ENCODE measurements at regions not wholly inside any gene's neighbourhood (a gene's known extent, or its start where the extent isn't known, plus 50 kb on each side); places are given as distances from the start of the nearest gene placed in this dataset.
"Not testable (repeated sequence)": the region's sequence is repeated elsewhere in the genome, so short reads cannot be mapped to it uniquely, and the experiment has no call there.

GRCh38 chr5:119943148-119943547 is 313.8 kb downstream of the FAM170A start:
- H3K36me3 ChIP-seq (ENCODE audit: control insufficient read depth, insufficient read depth, low read length): no peaks in the 10 kb centered on the region
- no peaks in the 10 kb centered on the region for H3K4me1 ChIP-seq (ENCODE audit: control insufficient read depth, insufficient read depth, low read length, poor library complexity, severe bottlenecking)
- no peak overlapping the region for H3K4me3 ChIP-seq (ENCODE audit: extremely low read depth, insufficient read depth, low read length, poor library complexity, severe bottlenecking)
- no peak overlapping the region for H3K27ac ChIP-seq (ENCODE audit: low read depth, low read length, severe bottlenecking)
- H3K9me3 ChIP-seq (ENCODE audit: control insufficient read depth, low read length): no peaks in the 10 kb centered on the region
- 100% methylated on average over 1 of the region's 2 CpGs; no CpG with 5 or more reads in 1 of the 2 experiments for WGBS, 2 experiments (ENCODE audit: insufficient coverage in 2 of 2)

- no peaks in the 10 kb centered on the region for H3K9me3 ChIP-seq (ENCODE audit: control insufficient read depth, low read length)
- no peak overlapping the region for H3K4me3 ChIP-seq (ENCODE audit: extremely low read depth, insufficient read depth, low read length, poor library complexity, severe bottlenecking)
- H3K4me1 ChIP-seq (ENCODE audit: control insufficient read depth, insufficient read depth, low read length, poor library complexity, severe bottlenecking): no peaks in the 10 kb centered on the region
- no peaks in the 10 kb centered on the region for H3K36me3 ChIP-seq (ENCODE audit: control insufficient read depth, insufficient read depth, low read length)
- no peak overlapping the region for H3K27ac ChIP-seq (ENCODE audit: low read depth, low read length, severe bottlenecking)
These were observed 316.3 kb downstream of the FAM170A start for GRCh38 chr5:119945691-119946090.

- no peaks in the 10 kb centered on the region for H3K4me1 ChIP-seq (ENCODE audit: control insufficient read depth, insufficient read depth, low read length, poor library complexity, severe bottlenecking)
- no peaks in the 10 kb centered on the region for H3K9me3 ChIP-seq (ENCODE audit: control insufficient read depth, low read length)
- WGBS, 2 experiments (ENCODE audit: insufficient coverage in 2 of 2): 83% methylated on average over 1 of the region's 1 CpG; no CpG with 5 or more reads in 1 of the 2 experiments
- H3K36me3 ChIP-seq (ENCODE audit: control insufficient read depth, insufficient read depth, low read length): no peaks in the 10 kb centered on the region
- H3K4me3 ChIP-seq (ENCODE audit: extremely low read depth, insufficient read depth, low read length, poor library complexity, severe bottlenecking): no peak overlapping the region
- no peak overlapping the region for H3K27ac ChIP-seq (ENCODE audit: low read depth, low read length, severe bottlenecking)
These were observed 318.8 kb downstream of the FAM170A start for GRCh38 chr5:119948162-119948561.

GRCh38 chr5:119949426-119949999 is 320.2 kb downstream of the FAM170A start:
- Histone ChIP-seq H3K27ac (ENCODE audit: low read depth, low read length, severe bottlenecking) (no peak overlapping the region), H3K4me3 (ENCODE audit: extremely low read depth, insufficient read depth, low read length, poor library complexity, severe bottlenecking) (no peak overlapping the region), H3K9me3 (ENCODE audit: control insufficient read depth, low read length) (no peaks in the 10 kb centered on the region), H3K4me1 (ENCODE audit: control insufficient read depth, insufficient read depth, low read length, poor library complexity, severe bottlenecking) (no peaks in the 10 kb centered on the region), H3K36me3 (ENCODE audit: control insufficient read depth, insufficient read depth, low read length) (no peaks in the 10 kb centered on the region)
- 71 to 100% methylated on average over 1 of the region's 1 CpG for WGBS, 2 experiments (ENCODE audit: insufficient coverage in 2 of 2)

GRCh38 chr5:119951330-119951934 is 322.1 kb downstream of the FAM170A start:
- Histone ChIP-seq H3K27ac (ENCODE audit: low read depth, low read length, severe bottlenecking) (no peak overlapping the region), H3K9me3 (ENCODE audit: control insufficient read depth, low read length) (peaks cover 7% of the 10 kb centered on the region), H3K4me1 (ENCODE audit: control insufficient read depth, insufficient read depth, low read length, poor library complexity, severe bottlenecking) (no peaks in the 10 kb centered on the region), H3K4me3 (ENCODE audit: extremely low read depth, insufficient read depth, low read length, poor library complexity, severe bottlenecking) (no peak overlapping the region), H3K36me3 (ENCODE audit: control insufficient read depth, insufficient read depth, low read length) (no peaks in the 10 kb centered on the region)
- 63 to 89% methylated on average over 1 to 4 of the region's 4 CpGs for WGBS, 2 experiments (ENCODE audit: insufficient coverage in 2 of 2)

- no CpG with 5 or more reads among the region's 1 CpG for WGBS, 2 experiments (ENCODE audit: insufficient coverage in 2 of 2)
- Histone ChIP-seq H3K4me3 (ENCODE audit: extremely low read depth, insufficient read depth, low read length, poor library complexity, severe bottlenecking) (no peak overlapping the region), H3K9me3 (ENCODE audit: control insufficient read depth, low read length) (peaks cover 10% of the 10 kb centered on the region), H3K27ac (ENCODE audit: low read depth, low read length, severe bottlenecking) (no peak overlapping the region), H3K4me1 (ENCODE audit: control insufficient read depth, insufficient read depth, low read length, poor library complexity, severe bottlenecking) (no peaks in the 10 kb centered on the region), H3K36me3 (ENCODE audit: control insufficient read depth, insufficient read depth, low read length) (no peaks in the 10 kb centered on the region)
These were observed 324.1 kb downstream of the FAM170A start for GRCh38 chr5:119953474-119953873.

GRCh38 chr5:119954106-119954505 is 324.7 kb downstream of the FAM170A start:
- H3K4me1 ChIP-seq (ENCODE audit: control insufficient read depth, insufficient read depth, low read length, poor library complexity, severe bottlenecking): no peaks in the 10 kb centered on the region
- H3K4me3 ChIP-seq (ENCODE audit: extremely low read depth, insufficient read depth, low read length, poor library complexity, severe bottlenecking): no peak overlapping the region
- peaks cover 10% of the 10 kb centered on the region for H3K9me3 ChIP-seq (ENCODE audit: control insufficient read depth, low read length)
- H3K27ac ChIP-seq (ENCODE audit: low read depth, low read length, severe bottlenecking): no peak overlapping the region
- H3K36me3 ChIP-seq (ENCODE audit: control insufficient read depth, insufficient read depth, low read length): no peaks in the 10 kb centered on the region

- H3K27ac ChIP-seq (ENCODE audit: low read depth, low read length, severe bottlenecking): no peak overlapping the region
- no peaks in the 10 kb centered on the region for H3K36me3 ChIP-seq (ENCODE audit: control insufficient read depth, insufficient read depth, low read length)
- H3K9me3 ChIP-seq (ENCODE audit: control insufficient read depth, low read length): peaks cover 4% of the 10 kb centered on the region
- WGBS, 2 experiments (ENCODE audit: insufficient coverage in 2 of 2): no CpG with 5 or more reads among the region's 1 CpG
- H3K4me3 ChIP-seq (ENCODE audit: extremely low read depth, insufficient read depth, low read length, poor library complexity, severe bottlenecking): no peak overlapping the region
- H3K4me1 ChIP-seq (ENCODE audit: control insufficient read depth, insufficient read depth, low read length, poor library complexity, severe bottlenecking): no peaks in the 10 kb centered on the region
These were observed 332.6 kb downstream of the FAM170A start for GRCh38 chr5:119961993-119962392.

- Histone ChIP-seq H3K4me3 (ENCODE audit: extremely low read depth, insufficient read depth, low read length, poor library complexity, severe bottlenecking) (no peak overlapping the region), H3K36me3 (ENCODE audit: control insufficient read depth, insufficient read depth, low read length) (no peaks in the 10 kb centered on the region), H3K27ac (ENCODE audit: low read depth, low read length, severe bottlenecking) (no peak overlapping the region), H3K9me3 (ENCODE audit: control insufficient read depth, low read length) (no peaks in the 10 kb centered on the region), H3K4me1 (ENCODE audit: control insufficient read depth, insufficient read depth, low read length, poor library complexity, severe bottlenecking) (no peaks in the 10 kb centered on the region)
- WGBS, 2 experiments (ENCODE audit: insufficient coverage in 2 of 2): 45 to 59% methylated on average over 3 of the region's 3 CpGs
These were observed 336.7 kb downstream of the FAM170A start for GRCh38 chr5:119966028-119966427.

GRCh38 chr5:119968690-119969089 is 339.3 kb downstream of the FAM170A start:
- H3K27ac ChIP-seq (ENCODE audit: low read depth, low read length, severe bottlenecking): no peak overlapping the region
- H3K9me3 ChIP-seq (ENCODE audit: control insufficient read depth, low read length): no peaks in the 10 kb centered on the region
- WGBS, 2 experiments (ENCODE audit: insufficient coverage in 2 of 2): no CpG with 5 or more reads among the region's 2 CpGs
- H3K4me1 ChIP-seq (ENCODE audit: control insufficient read depth, insufficient read depth, low read length, poor library complexity, severe bottlenecking): no peaks in the 10 kb centered on the region
- no peaks in the 10 kb centered on the region for H3K36me3 ChIP-seq (ENCODE audit: control insufficient read depth, insufficient read depth, low read length)
- H3K4me3 ChIP-seq (ENCODE audit: extremely low read depth, insufficient read depth, low read length, poor library complexity, severe bottlenecking): no peak overlapping the region

GRCh38 chr5:119987077-119987476 is 357.7 kb downstream of the FAM170A start:
- H3K4me3 ChIP-seq (ENCODE audit: extremely low read depth, insufficient read depth, low read length, poor library complexity, severe bottlenecking); H3K4me1 ChIP-seq (ENCODE audit: control insufficient read depth, insufficient read depth, low read length, poor library complexity, severe bottlenecking); H3K36me3 ChIP-seq (ENCODE audit: control insufficient read depth, insufficient read depth, low read length); H3K27ac ChIP-seq (ENCODE audit: low read depth, low read length, severe bottlenecking); H3K9me3 ChIP-seq (ENCODE audit: control insufficient read depth, low read length): not testable (repeated sequence)
- 88 to 94% methylated on average over 6 of the region's 7 CpGs for WGBS, 2 experiments (ENCODE audit: insufficient coverage in 2 of 2)

Data from mesodermal cell (in vitro differentiated cells).